ENCODE measurements at regions not wholly inside any gene's neighbourhood (a gene's known extent, or its start where the extent isn't known, plus 50 kb on each side); places are given as distances from the start of the nearest gene placed in this dataset.
"Not testable (repeated sequence)": the region's sequence is repeated elsewhere in the genome, so short reads cannot be mapped to it uniquely, and the experiment has no call there.

DNA sequence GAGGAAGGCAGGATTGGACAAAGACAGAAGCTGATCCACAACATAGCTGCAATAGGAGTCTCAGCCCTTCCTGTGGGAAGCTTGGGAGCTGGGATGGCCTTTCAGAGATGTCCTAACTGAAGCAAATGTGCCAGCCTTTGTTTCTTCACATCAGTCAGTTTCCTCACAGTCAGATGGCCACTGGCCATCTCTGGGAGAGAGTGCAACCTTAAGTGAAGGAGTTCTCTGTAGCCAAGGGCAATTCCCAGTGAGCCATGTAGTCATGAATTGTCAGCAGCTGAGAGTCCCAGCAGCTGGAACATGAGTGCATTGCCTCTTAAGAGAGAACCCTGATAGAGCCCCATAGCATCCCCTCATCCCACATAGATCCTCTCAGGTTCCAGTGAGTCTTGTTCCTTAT is 89.1 kb upstream of the LIFR start:
- no peak for DNase-seq

DNA sequence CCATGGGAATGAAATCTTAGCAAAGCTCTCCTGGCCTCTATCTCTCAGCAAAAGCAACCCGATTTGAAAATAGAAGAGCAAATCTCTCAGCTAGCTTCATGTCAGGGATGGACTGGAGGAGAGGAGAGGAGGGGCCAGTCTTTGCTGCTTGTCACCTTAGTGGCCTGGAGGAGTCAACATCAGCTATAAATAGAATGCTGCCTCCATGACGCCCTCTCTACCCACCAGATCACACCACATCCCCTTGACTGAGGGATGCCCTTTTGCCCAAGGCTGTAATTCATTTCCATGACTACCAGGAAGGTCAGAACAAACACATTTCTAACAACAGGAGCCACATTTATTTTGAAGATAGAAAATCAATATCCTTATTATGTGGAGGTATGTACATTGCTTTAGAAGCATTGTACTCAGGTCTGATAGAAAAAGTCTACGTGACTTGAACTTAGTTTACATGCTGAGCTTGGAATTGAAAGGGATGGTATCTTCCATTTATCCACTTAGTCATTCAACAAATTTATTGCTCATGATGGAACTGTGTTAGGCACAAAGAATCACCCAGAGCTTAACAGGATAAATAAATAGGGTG is 92.4 kb upstream of the LIFR start:
- DNase-seq = no peak

DNA sequence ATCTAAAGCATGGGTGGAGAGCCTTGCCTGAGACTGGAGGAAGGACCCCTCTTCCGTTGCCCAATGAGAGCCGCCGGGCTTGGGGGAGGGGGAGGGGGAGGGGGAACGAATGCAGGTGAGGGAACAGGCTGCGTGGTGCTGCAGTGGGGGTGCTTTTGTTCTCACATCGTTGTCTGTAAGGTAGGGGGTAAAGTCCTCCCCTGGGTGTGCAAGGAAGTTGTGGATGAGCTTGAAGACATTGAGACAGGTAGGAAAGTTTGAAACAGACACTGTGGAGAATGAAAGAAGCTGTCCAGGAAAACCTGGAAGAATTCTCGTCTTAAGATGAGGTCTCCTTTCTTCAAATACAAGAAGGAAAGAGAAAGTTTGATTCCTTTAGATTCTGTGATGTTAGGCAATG is 94.1 kb upstream of the LIFR start:
- no peak for DNase-seq

DNA sequence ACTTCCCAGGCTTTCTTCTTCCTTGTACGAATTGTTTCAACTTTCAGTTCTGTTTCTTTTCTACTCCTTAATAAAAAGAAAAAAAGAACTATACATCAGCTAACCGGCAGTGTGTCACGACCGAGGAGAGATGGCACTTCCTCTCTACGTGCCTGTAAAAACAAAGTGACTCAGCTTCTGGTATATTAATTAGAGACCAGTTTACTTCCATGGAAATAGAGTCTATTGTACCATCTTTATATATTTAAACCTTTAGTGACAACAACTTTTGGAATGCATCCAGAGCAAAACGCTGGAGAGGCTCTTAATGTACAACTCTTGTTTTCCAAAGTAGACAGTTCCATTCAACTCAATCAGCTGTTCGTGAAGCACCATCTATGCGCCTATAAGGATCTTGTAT is 94.5 kb upstream of the LIFR start:
- peak; percentile 82 for DNase-seq

DNA sequence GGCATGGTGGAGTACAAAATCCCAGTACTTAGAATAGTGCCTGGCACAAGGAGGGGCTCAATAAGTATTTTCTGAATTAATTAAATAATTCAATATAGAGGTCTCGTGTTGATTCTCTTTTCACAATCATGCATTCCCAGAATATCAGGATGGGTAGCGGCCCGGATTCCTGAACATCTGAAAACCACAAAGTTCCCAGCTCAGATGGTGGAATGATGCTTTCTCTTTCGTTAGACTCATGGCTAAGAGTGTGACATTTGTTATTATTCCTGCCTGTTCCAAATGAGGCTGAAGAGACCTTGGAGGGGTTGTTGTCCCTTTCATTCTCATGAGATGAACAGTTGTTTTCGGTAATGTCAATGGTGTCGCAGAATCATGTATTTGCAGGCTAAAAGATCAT is 95.4 kb upstream of the LIFR start:
- no peak for DNase-seq

DNA sequence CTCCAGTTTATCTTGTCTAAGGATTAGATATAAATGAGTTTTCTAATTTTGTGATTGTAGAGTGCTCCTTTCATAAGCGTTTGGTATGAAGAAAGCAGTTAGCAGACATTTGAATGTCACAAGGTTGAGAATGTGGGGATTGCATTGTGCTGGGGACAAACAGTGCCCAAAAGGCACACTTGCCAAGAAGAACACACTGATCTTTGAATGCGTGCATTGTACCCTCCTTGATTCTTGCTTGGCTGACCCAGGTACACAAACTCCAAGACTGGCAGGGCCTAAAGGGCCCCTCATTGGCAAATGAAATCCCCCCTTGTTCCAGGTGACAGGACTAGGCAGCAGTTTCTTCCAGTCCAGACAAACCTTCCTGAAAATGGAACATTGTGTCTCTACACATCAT is 96.9 kb upstream of the LIFR start:
- DNase-seq = no peak

DNA sequence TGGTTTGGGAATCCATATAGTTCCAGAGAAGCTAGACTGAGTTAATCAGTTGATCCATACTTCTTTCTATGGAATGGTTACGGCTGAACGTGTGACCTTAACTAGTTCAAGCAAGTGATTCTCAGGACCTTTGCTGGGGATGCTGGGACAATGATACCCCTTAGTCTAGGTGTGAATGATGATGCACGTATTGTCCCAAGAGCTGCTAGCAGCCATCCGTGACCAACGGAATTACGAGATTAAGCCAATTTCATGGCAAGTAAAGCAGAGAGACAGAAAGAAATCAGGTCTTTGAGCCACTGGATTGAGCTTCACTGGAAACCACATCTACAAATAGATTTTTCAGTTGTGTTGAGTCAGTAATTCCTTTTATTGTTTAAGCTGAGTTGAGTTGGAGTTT is 99.2 kb upstream of the LIFR start:
- DNase-seq = no peak

DNA sequence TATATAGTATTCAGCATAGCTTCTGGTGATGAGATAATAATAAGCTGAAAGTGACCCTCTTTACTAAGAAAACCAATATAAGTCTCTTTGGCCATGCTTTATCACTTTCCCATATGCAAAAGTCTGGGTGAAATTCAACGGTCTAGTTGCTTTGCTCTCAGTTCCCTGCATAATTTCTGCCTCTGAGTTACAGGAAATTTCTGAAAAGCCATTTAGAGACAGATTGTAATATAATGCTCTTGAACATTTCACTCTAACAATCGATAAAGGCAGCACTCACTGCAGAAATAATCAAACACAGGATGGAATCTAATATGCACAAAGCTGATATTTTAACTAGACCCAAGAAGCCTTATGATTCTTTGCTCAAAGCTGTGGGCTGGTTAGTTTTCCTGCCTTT is 100.1 kb upstream of the LIFR start:
- DNase-seq = no peak

DNA sequence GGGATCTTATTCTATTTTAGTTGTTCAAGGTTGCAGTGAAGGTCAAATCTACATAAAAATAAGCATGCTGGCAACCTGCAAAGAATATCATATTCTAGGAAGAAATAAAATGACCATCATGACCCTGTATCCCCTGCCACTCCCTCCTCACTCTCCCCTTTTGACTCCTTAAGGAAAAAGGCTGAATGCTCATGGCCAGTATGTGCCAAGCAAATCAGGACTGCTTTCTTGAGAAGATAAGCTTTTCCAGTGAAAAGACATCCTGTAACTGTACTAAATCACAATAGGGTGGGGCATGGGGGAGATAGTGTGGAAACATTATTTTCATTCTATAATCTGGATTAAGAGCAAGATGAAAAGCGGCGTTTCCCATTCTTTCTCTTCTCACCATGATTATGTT is 100.6 kb upstream of the LIFR start:
- no peak for DNase-seq

DNA sequence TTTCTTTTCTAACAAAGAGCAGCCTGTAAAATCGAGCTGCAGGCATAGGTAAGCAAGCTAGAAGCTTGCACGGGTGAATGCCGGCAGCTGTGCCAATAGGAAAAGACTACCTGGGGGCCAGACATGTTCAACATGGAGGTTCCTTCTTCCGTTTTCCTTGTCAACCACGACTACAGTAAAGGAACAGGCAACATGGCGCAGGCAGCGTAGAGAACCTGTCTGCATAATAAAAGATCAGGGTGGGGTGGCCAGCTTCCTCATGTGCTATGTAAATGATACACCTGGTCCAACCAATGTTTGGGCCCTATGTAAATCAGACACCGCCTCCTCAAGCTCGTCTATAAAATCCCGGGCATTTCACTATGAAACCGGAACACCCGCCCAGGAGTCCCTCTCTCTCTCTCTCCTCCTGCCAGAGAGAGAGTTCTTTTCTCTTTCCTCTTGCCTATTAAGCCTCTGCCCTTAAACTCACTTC is 103.8 kb upstream of the LIFR start:
- DNase-seq = no peak

DNA sequence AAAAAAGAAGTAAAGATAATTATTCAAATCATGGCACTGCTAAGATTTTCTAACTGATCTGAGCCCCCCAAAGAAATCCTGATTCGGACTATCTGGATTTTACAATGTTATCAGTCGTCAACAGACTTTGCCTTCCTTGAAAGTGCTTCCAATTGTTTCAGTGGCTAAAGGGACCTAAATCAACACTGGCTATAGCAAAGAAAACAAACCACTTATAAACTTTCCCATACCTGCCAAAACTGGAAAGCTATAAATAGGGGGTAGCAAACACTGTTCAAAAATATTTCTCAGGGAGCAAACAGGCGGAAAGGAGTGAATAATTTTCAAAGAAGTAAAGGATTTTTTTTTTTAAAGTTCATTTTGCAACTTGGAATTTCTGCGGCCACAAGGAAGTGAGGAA is 105.6 kb upstream of the LIFR start:
- no peak for DNase-seq

DNA sequence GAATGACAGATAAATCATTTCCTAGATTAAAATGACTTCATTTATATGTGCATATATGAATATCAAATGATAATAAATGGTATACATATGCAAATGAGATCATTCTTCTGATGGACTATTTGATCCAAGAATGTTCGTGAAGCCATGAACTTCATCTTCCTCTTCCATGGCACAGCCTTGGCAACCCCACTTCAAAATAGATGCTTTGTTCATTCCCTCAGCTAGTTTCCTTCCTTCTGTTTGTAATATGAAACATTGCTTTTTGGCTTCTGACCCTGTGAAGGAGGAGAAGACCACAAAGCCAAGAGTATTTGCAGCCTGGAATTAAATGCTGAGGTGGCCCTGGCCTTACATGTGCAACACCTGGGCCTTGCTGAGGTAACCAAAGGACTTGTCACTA is 106.8 kb upstream of the LIFR start:
- DNase-seq = no peak

DNA sequence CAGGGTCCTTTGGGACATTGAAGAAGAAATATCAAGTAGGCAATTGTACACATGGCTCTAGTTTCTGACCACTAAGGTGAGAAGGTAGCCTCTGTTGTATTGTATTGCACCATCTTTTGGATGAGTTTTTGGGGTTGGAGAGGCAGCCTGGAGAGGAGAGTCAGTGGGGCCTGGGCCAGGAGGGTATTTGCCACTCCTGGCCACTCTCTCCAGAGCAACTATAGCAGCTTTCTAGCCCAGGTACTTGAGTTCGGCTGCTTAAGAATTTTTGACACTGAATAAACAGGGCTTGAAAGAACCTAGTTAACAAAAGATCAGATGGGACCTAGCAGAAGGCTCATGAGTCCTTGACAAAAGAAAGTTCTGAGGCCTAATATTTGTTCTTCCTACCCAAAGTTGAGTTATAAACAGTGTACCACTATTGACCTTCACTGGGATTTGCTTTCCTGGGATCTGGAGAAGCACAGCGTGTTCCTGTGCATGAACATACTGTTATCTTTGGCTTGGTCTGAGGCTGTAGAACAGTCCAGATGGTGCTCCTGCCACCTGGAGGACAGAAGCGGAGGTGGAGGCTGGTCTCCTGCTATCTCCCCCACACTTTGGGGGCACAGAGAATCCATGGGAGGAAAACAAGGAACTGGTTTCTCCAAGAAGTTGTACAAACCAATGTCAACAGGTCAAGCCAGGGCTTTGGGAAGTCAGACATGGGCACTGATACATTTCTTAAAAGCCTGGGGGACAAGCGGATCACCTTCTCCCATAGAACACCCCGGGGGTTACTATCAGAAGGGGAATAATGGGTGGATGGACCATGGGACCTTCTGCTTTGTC is 110.4 kb upstream of the LIFR start:
- peak; percentile 11 for DNase-seq

DNA sequence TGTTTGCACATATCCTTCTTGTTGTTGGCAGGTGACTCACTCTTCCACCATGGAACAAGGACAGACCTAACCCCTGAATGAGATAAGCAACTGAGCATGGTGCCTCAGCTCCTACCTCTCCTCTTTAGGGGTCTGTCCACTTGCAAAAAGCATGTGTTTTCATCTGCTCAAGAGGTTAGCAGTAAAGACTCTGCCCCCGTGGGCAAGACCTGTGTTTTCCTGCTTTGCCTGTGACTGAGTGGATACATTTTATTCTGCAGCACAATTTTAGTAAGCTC is 111.0 kb upstream of the LIFR start:
- DNase-seq = no peak

DNA sequence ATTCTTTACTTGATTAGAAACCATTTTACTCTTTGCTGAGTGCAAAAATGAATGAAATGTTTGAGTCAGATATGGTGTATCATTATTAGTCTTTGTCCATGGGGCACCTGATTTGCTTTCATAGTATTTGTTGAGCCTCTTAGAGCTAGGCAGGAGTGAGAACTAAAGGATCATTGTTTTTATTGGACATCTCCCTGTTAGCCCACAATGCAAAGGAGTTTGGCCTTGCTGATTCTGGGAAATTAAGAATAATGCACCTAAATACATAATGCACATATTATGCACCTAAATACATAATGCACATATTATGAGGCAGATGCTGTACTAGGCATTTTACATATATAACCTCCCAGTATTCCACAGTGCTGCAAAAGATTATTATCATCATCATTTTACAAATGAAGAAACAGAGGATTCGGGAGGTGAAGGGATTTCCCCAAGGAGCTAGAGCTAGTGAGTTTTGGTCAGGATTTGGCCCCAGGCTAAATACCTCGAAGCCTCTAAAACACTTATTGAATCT is 113.0 kb upstream of the LIFR start:
- DNase-seq = no peak

DNA sequence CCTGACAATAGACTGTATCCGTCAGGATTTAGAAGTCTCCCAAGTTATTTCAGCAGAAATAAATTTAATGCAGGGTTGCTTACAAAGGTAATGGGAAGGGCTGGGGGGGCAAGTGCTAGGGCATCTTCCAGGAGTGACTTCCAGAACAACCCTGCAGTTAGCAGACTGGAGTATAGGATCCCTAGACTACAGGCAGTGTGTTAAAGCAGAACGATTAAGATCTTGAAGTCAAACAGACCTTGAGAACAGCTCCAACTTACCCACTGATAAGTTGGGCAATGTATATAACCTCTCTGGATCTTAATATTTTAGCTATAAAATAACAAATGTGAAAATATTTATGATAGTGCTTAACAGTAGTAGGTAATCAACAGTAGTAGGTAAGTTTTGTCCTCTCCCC is 113.6 kb upstream of the LIFR start:
- no peak for DNase-seq

DNA sequence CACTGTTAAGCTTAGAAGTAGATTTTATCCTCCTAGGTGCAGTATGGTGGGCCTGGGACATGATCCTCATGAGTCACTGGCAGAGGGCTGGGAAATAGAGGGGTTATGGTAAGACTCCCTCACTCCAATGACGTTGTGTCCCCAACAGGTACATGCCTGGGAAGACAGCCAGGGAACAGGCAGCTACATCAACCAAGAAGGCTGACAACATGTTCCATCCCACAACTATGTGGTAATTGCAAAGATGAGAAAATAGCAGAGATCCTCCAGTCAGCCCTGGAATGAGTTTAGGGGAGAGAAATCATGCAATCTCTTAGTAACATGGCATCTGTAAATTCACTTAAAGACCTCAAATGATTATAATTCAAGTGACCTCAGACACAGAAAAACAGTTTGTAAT is 114.4 kb upstream of the LIFR start:
- DNase-seq = no peak

DNA sequence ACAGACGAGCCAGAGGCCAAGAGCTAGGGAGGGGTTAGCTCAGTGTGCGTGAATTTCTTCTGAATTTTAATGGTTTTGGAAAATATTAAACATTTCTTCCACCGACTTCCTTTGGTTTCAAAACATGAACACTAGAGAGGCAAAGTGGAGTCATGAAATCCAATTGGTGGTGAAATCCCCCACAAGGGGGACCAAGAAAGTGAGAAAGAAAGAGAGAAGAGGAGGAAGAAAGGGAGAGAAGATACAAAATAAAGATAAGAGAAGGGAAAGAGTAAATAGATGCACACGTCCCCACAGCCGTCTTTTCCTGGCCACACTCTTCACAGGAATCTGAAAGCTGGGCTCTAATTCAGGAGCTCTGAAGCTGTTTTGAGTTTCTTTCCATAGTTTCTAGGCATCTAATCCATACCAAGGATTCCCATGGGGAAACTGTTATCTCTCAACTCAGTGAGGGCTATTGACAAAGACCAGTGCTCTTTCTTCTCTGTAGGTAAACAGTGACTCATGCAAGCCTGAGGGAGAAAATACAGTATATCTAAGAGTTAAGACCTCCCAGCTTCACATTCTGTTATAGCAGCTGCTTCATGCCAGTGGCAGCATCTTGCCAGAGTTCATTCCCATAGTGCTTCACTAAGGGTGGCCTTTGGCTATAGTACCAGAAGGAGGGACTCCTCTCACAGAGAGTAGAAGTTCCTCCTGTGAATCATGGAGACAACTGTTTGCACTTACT is 115.8 kb upstream of the LIFR start:
- no peak for DNase-seq

DNA sequence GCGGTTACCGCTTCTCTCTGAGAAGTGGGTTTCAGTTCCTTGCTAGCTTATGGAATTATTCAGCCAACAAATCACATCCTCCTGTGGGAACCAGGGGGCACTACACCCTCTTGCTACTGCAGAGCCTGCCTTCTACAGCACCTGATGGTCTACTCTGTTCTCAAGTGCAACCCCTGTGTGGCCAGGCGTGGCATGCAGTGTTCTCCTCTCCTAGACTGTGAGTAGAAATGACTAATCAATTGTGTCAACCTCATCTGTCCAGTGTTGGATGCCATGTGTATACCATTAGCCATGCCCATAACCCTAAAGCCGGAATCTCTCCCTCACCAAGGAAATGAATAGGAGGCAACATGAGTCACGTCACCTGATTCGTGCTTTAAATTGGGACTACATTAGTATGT is 117.2 kb upstream of the LIFR start:
- no peak for DNase-seq

DNA sequence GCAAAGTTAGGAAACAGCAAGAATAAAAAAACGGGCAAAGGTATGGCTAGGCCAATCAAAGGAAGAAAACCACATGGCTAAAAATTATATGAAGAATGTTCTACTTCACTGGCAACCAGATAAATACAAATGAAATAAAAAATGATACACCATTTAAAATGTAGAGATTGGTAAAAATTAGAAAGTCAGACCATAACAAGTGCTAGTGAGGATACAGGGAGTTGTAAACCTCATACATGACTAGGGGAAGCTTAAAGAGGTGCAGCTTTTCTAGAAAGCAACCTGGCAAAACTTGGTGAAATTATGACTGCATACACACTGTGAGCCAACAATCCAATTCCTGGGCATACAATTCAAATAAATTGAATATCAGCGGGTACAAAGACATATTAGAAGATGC is 119.0 kb upstream of the LIFR start:
- no peak for DNase-seq

DNA sequence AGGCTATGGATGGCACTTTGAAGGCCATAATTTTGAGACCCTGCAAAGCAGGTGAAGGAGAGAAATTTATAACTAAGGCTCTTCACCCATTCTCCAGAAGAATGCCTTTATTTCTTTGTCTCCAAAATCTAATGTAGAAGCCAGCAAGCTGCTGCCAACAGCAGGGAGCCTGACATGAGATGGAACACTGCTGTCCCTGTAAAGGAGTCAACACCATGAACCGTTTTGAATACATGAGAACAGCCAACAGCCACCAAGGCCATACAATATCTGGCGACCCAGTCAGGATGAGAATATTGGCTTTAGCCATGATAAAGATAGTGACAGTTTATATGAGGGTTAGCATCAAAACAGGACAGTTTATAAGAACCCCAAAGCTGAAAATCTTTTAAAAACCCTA is 121.2 kb upstream of the LIFR start:
- no peak for DNase-seq

DNA sequence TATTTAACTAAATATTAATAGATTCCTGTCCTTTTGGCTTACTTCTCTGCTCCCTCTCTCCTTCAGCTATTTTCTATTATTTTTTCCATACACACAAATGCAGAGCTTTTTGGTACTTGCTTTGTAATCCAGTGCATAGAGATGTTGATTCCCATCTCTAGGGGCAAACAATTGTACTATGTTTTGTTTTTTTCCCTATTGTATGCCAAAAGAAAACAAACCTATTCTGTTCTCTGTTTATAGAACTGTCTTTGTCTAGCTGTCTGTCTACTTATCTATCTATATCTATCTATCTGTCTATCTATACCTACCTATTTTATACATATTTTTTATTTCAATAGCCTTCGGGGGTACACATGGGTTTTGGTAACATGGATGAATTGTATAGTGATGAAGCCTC is 121.6 kb upstream of the LIFR start:
- no peak for DNase-seq

DNA sequence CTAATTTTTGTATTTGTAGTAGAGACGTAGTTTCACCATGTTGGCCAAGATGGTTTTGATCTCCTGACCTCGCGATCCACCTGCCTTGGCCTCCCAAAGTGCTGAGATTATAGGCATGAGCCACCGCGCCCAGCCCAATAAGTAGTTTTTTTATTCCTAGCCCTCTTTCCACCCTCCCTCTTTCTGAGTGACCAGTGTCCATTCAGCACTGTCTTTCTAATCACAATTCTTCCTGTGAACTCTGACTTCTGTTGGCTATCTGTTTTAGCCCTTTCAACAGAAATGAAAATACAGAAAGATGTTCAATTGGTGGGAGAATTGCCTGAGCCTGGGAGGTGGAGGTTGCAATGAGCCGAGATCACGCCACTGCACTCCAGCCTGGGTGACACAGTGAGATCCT is 122.3 kb upstream of the LIFR start:
- DNase-seq = not testable (repeated sequence)

DNA sequence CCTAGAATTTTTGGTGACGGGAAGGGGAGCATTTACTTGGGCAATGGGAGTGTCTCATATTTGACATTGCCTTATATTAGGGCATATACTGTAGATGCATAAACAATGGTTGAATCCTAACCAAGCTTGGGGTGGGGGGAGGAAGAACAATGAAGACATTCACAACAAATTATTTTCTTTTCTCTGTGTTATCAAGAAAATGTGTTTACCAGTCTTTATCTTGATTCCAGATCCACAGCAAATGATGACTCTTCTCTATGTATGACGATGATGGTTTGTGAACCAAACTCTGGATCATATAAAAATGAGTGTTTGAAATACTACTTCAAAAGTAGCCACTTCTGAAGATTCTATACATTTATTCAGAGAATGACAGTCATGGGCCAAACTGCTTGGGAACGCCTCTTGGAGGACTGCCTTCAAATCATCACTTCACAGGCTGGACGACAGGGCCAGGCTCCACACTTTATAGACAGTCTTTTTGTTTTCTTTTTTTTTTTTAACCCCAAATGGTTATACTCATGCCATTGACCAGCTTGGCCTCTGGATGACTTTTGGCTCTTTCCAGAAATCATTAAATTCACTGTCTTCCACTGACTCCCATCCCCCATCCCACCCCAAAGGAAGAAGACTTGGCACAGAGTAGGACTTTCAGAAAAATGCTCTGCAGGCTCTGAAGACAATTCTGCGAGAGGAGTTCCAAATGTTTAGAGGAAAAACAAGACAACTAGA is 123.8 kb upstream of the LIFR start:
- DNase-seq = no peak
